PFSK-1 (cell line): ENCODE measurements at regions not wholly inside any gene's neighbourhood (a gene's known extent, or its start where the extent isn't known, plus 50 kb on each side); places are given as distances from the start of the nearest gene placed in this dataset.
A peak's percentile ranks its signal among the peaks of the same experiment; 100 is the strongest.

Source experiments
- FOXP2 ChIP-seq: optimal IDR thresholded peaks from 2 replicates; pipeline ENCODE3; 2011; ENCODE audit warnings: borderline replicate concordance, control low read depth, inconsistent platforms; ENCODE audit not compliant: insufficient read depth; ENCODE audit errors: extremely low read length, extremely low read depth
- POLR2AphosphoS5 ChIP-seq: IDR thresholded peaks from 2 replicates; pipeline ENCODE4 v1.6.1; 2012; ENCODE audit warnings: low read depth, mild to moderate bottlenecking, control low read depth, low read length, moderate library complexity
- SIN3A ChIP-seq: IDR thresholded peaks from 2 replicates; pipeline ENCODE4 v1.6.1; 2012; ENCODE audit warnings: mild to moderate bottlenecking, low read length, moderate library complexity, borderline replicate concordance; ENCODE audit not compliant: insufficient read depth
- TAF1 ChIP-seq: IDR thresholded peaks from 2 replicates; pipeline ENCODE4 v1.6.1; 2012; ENCODE audit warnings: low read length, control low read depth, borderline replicate concordance; ENCODE audit not compliant: insufficient read depth
- TF ChIP-seq, protein P1 (sequence below), 2 experiments: IDR thresholded peaks; 2 replicates each; pipeline versions ENCODE4 v1.6.1 to v1.8.0; 2011 to 2012; ENCODE audit warnings: low read depth in 2 of 2, low read length in 2 of 2, control low read depth in 1 of 2, inconsistent platforms in 1 of 2, mild to moderate bottlenecking in 1 of 2, moderate library complexity in 1 of 2; ENCODE audit not compliant: insufficient read depth in 1 of 2

GRCh38 chr6:22023937-22024336 is 272.9 kb downstream of the PRL start:
- TF ChIP-seq POLR2AphosphoS5 (no peak), SIN3A (no peak), FOXP2 (no peak), TAF1 (no peak)
- TF ChIP-seq, protein P1, sequence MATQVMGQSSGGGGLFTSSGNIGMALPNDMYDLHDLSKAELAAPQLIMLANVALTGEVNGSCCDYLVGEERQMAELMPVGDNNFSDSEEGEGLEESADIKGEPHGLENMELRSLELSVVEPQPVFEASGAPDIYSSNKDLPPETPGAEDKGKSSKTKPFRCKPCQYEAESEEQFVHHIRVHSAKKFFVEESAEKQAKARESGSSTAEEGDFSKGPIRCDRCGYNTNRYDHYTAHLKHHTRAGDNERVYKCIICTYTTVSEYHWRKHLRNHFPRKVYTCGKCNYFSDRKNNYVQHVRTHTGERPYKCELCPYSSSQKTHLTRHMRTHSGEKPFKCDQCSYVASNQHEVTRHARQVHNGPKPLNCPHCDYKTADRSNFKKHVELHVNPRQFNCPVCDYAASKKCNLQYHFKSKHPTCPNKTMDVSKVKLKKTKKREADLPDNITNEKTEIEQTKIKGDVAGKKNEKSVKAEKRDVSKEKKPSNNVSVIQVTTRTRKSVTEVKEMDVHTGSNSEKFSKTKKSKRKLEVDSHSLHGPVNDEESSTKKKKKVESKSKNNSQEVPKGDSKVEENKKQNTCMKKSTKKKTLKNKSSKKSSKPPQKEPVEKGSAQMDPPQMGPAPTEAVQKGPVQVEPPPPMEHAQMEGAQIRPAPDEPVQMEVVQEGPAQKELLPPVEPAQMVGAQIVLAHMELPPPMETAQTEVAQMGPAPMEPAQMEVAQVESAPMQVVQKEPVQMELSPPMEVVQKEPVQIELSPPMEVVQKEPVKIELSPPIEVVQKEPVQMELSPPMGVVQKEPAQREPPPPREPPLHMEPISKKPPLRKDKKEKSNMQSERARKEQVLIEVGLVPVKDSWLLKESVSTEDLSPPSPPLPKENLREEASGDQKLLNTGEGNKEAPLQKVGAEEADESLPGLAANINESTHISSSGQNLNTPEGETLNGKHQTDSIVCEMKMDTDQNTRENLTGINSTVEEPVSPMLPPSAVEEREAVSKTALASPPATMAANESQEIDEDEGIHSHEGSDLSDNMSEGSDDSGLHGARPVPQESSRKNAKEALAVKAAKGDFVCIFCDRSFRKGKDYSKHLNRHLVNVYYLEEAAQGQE (IDR thresholded peaks at IDR 0.05; ENCODE audit: insufficient read depth in 1 of 2, low read depth in 2 of 2, low read length in 2 of 2), result no peak

GRCh38 chr6:22024973-22025467 is 271.8 kb downstream of the PRL start:
- no peak for TF ChIP-seq FOXP2
- TF ChIP-seq TAF1, result no peak
- no peak for TF ChIP-seq SIN3A
- TF ChIP-seq, protein P1 (IDR thresholded peaks at IDR 0.05; ENCODE audit: insufficient read depth in 1 of 2, low read depth in 2 of 2, low read length in 2 of 2), result no peak
- TF ChIP-seq POLR2AphosphoS5, result no peak

GRCh38 chr6:22025468-22026163 is 271.2 kb downstream of the PRL start:
- TF ChIP-seq SIN3A, result no peak
- TF ChIP-seq, protein P1 (IDR thresholded peaks at IDR 0.05; ENCODE audit: insufficient read depth in 1 of 2, low read depth in 2 of 2, low read length in 2 of 2), result 0 out of 4 replicates have a peak, but pooled peaks of 1 of the 2 experiments have one; percentile 37

DNA sequence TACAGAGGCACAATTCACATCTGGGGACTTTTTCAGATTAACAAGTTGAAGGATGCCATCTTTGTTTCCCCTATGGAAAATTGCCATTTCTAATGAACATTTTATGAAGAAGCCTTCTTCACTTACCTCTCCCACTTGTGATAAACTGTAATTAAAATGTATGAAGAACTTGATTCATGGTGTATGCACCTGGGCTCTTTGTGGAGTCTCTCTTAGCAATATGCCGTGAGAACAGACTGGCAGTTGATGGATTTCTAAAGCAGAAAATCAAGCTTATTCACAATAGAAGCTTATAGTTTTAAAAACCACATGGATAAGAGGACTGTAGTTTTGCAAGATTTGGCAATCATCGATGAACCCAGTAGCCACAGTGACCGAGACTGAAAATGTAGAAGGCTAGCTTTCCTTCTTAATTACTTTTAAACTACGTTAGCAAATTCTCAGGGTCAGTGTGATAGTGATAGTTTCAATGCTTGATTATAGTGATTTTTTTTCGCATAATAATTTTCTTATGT is 270.6 kb downstream of the PRL start:
- TF ChIP-seq TAF1, result no peak
- TF ChIP-seq SIN3A, result no peak
- TF ChIP-seq FOXP2, result no peak
- TF ChIP-seq, protein P1 (IDR thresholded peaks at IDR 0.05; ENCODE audit: insufficient read depth in 1 of 2, low read depth in 2 of 2, low read length in 2 of 2), result no peak
